A172 (cell line): ENCODE measurements at regions not wholly inside any gene's neighbourhood (a gene's known extent, or its start where the extent isn't known, plus 50 kb on each side); places are given as distances from the start of the nearest gene placed in this dataset.

Experiments used
- DNase-seq: peaks from one replicate; pipeline ENCODE4 v3.0.0-alpha.2; 2015; ENCODE audit warnings: low spot score

GRCh38 chr2:41949883-41950665 is 97.7 kb upstream of the PKDCC start:
- DNase-seq: no peak

GRCh38 chr2:41950666-41950960 is 97.2 kb upstream of the PKDCC start:
- DNase-seq: no peak

- DNase-seq: no peak
Observed at GRCh38 chr2:41954304-41955291, 93.2 kb upstream of the PKDCC start.

GRCh38 chr2:41955316-41956043 is 92.3 kb upstream of the PKDCC start:
- DNase-seq: no peak

GRCh38 chr2:41957431-41957830 is 90.4 kb upstream of the PKDCC start:
- DNase-seq: no peak

- no peak for DNase-seq
Observed at GRCh38 chr2:41958251-41958650, 89.6 kb upstream of the PKDCC start.

- DNase-seq: no peak
Observed at GRCh38 chr2:41958775-41959174, 89.0 kb upstream of the PKDCC start.

- no peak for DNase-seq
Observed at GRCh38 chr2:41959760-41960159, 88.1 kb upstream of the PKDCC start.

GRCh38 chr2:41962922-41963622 is 84.7 kb upstream of the PKDCC start:
- DNase-seq: no peak

- DNase-seq: peak; percentile 12
Observed at GRCh38 chr2:41963661-41964525, 83.9 kb upstream of the PKDCC start.

GRCh38 chr2:41965173-41965908 is 82.5 kb upstream of the PKDCC start:
- no peak for DNase-seq

- peak; percentile 33 for DNase-seq
Observed at GRCh38 chr2:41965909-41966295, 81.9 kb upstream of the PKDCC start.

- DNase-seq: peak; percentile 95
Observed at GRCh38 chr2:41966431-41966893, 81.4 kb upstream of the PKDCC start.

GRCh38 chr2:41966920-41967319 is 80.9 kb upstream of the PKDCC start:
- peak; percentile 43 for DNase-seq

- DNase-seq: no peak
Observed at GRCh38 chr2:41967476-41968181, 80.2 kb upstream of the PKDCC start.

GRCh38 chr2:41968182-41968578 is 79.6 kb upstream of the PKDCC start:
- DNase-seq: no peak

- DNase-seq: no peak
Observed at GRCh38 chr2:41970988-41971660, 76.7 kb upstream of the PKDCC start.

GRCh38 chr2:41972179-41972578 is 75.6 kb upstream of the PKDCC start:
- DNase-seq: no peak

GRCh38 chr2:41972819-41973218 is 75.0 kb upstream of the PKDCC start:
- no peak for DNase-seq
